Psoas muscle (tissue), 7 donors: ENCODE measurements at regions not wholly inside any gene's neighbourhood (a gene's known extent, or its start where the extent isn't known, plus 50 kb on each side); places are given as distances from the start of the nearest gene placed in this dataset.

Source experiments
- ATAC-seq, 4 donors: fragments of 200-7000 bp; cut with Tn5 transposase; one replicate each; pipeline ENCODE4 v1.9.1; 2020; ENCODE audit warnings: moderate library complexity in 3 of 4, mild to moderate bottlenecking in 2 of 4
- DNase-seq, 2 donors: peaks; one replicate each; pipeline ENCODE4 v3.0.0-alpha.2; 2020
- H3K27ac ChIP-seq: fragments of 200-600 bp; one replicate; pipeline ENCODE4 v1.8.0; 2022
- H3K27me3 ChIP-seq, 3 donors: fragments of 200-600 bp in 1 of 3; one replicate each; pipeline versions ENCODE4 v1.6.1 to v1.8.0; 2013 to 2022; ENCODE audit warnings: low read length in 2 of 3, mild to moderate bottlenecking in 2 of 3, moderate library complexity in 1 of 3; ENCODE audit not compliant: insufficient read depth in 3 of 3
- H3K36me3 ChIP-seq, 2 donors: fragments of 200-600 bp in 1 of 2; one replicate each; pipeline versions ENCODE4 v1.6.1 to v1.8.0; 2013 to 2022; ENCODE audit warnings: low read depth in 1 of 2, mild to moderate bottlenecking in 1 of 2, moderate library complexity in 1 of 2; ENCODE audit not compliant: insufficient read depth in 1 of 2
- H3K4me1 ChIP-seq: fragments of 200-600 bp; one replicate; pipeline ENCODE4 v1.8.0; 2022
- H3K4me3 ChIP-seq: fragments of 200-600 bp; one replicate; pipeline ENCODE4 v1.8.0; 2022; ENCODE audit warnings: mild to moderate bottlenecking
- H3K9me3 ChIP-seq: fragments of 200-600 bp; one replicate; pipeline ENCODE4 v1.8.0; 2022
- WGBS, 3 donors: extraction: QIAGEN DNeasy Blood & Tissue Kit; methylation state at CpG; one replicate each; pipeline versions ENCODE4 v1.1.6 to v1.1.7; 2013; 5-methylcytosine and 5-hydroxymethylcytosine counted together
- intact Hi-C, 2 donors: fragments of 100-400 bp; cut with DNase I; formaldehyde crosslinking; loops; one replicate each; pipeline versions ENCODE4 v1.11.0 to v1.14.2; 2022
- TF ChIP-seq, protein P1 (sequence below): fragments of 200-600 bp; IDR thresholded peaks from one replicate; pipeline ENCODE4 v1.8.0; 2022; ENCODE audit warnings: antibody characterized with exemption
- donor health status: healthy with polysubstance abuse.
- donor health status: DM: no; HTN: no; CAD: no; lungs with moderate emphysema.
- donor health status: Bipolar disorder and iron deficiency.
- donor health status: healthy.
- donor health status: DM: yes; HTN: yes; CAD: no.
- donor health status: DM: no; HTN: no; CAD: no.
- donor health status: DM: yes; HTN: yes; CAD: no.

DNA sequence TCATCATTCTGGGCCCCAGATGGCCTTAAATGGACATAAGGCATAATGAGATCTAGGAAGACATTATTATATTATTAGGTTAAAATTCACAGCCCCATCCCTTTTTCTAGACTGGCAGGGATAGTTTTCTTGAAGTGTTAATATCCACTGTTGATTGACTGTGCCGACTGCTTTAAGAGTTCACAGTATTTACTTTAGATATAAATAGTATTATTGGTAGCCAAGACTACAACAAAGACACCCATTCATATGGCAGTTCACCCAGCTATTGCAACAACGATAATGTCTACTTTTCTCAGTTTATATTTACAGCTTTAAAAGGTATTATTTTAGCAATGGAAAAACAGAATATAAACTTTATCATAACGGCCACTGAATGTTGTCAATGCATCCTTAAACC lies 922.2 kb upstream of the POU3F4 start:
- no peak overlapping the region for H3K27ac ChIP-seq
- H3K9me3 ChIP-seq = no peaks in the 10 kb centered on the region
- H3K4me3 ChIP-seq = no peak overlapping the region
- no peaks in the 10 kb centered on the region for H3K36me3 ChIP-seq
- TF ChIP-seq, protein P1, sequence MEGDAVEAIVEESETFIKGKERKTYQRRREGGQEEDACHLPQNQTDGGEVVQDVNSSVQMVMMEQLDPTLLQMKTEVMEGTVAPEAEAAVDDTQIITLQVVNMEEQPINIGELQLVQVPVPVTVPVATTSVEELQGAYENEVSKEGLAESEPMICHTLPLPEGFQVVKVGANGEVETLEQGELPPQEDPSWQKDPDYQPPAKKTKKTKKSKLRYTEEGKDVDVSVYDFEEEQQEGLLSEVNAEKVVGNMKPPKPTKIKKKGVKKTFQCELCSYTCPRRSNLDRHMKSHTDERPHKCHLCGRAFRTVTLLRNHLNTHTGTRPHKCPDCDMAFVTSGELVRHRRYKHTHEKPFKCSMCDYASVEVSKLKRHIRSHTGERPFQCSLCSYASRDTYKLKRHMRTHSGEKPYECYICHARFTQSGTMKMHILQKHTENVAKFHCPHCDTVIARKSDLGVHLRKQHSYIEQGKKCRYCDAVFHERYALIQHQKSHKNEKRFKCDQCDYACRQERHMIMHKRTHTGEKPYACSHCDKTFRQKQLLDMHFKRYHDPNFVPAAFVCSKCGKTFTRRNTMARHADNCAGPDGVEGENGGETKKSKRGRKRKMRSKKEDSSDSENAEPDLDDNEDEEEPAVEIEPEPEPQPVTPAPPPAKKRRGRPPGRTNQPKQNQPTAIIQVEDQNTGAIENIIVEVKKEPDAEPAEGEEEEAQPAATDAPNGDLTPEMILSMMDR = no peak
- intact Hi-C loops = no loop called here
- H3K27me3 ChIP-seq = no peaks in the 10 kb centered on the region
- 45 to 67% (median 46%) methylated on average over 3 of the region's 3 CpGs for WGBS, 3 donors
- no peaks in the 10 kb centered on the region for H3K4me1 ChIP-seq
- DNase-seq (no peak), ATAC-seq (no peak)

GRCh38 chrX:82589410-82589809 lies 918.7 kb upstream of the POU3F4 start:
- no peak for ATAC-seq
- no peaks in the 10 kb centered on the region for H3K36me3 ChIP-seq
- no peaks in the 10 kb centered on the region for H3K4me1 ChIP-seq
- peaks cover 0 to 4% (median 0%) of the 10 kb centered on the region in 3 donors for H3K27me3 ChIP-seq
- intact Hi-C loops = no loop called here
- TF ChIP-seq, protein P1 = no peak
- DNase-seq = no peak
- H3K4me3 ChIP-seq = no peak overlapping the region
- WGBS, 3 donors = 36 to 47% (median 43%) methylated on average over 5 of the region's 5 CpGs
- H3K27ac ChIP-seq = no peak overlapping the region
- H3K9me3 ChIP-seq = no peaks in the 10 kb centered on the region

DNA sequence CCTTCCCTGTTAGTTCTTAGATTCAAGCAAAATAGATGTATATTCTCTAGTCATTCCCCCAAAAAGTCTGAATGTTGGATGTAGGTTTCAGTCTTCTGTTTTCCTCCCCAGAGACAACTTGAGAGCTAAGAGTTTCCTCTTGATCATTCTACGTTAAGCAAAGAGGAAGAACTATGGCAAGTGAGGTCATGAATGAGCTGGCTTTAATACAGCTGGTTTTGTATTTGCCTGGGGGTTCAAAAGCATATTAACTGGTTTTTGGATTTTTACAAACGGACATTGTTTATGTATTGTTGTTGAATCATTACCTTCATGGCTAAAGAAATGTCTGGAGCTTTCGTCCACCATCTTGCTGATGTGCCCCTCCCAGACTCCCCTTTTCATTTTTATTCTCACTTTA lies 916.7 kb upstream of the POU3F4 start:
- TF ChIP-seq, protein P1 = no peak
- Histone ChIP-seq H3K4me3 (no peak overlapping the region), H3K4me1 (no peaks in the 10 kb centered on the region), H3K27ac (no peak overlapping the region), H3K9me3 (no peaks in the 10 kb centered on the region), H3K36me3 (no peaks in the 10 kb centered on the region), H3K27me3 (peaks cover 0 to 4% (median 0%) of the 10 kb centered on the region in 3 donors)
- DNase-seq (no peak), ATAC-seq (no peak)
- 35 to 56% (median 53%) methylated on average over 3 of the region's 3 CpGs for WGBS, 3 donors
- intact Hi-C loops = no loop called here

GRCh38 chrX:82626978-82627377 lies 881.1 kb upstream of the POU3F4 start:
- intact Hi-C loops = no loop called here
- DNase-seq (no peak), ATAC-seq (no peak)
- H3K36me3 ChIP-seq = no peaks in the 10 kb centered on the region
- H3K27ac ChIP-seq = no peak overlapping the region
- TF ChIP-seq, protein P1 = no peak
- H3K4me3 ChIP-seq = no peak overlapping the region
- peaks cover 18% of the 10 kb centered on the region for H3K9me3 ChIP-seq
- H3K27me3 ChIP-seq = no peaks in the 10 kb centered on the region
- 4 to 29% (median 13%) methylated on average over 1 of the region's 1 CpG for WGBS, 3 donors
- no peaks in the 10 kb centered on the region for H3K4me1 ChIP-seq

GRCh38 chrX:82627568-82627967 lies 880.5 kb upstream of the POU3F4 start:
- 60 to 79% (median 61%) methylated on average over 4 of the region's 4 CpGs for WGBS, 3 donors
- DNase-seq (no peak), ATAC-seq (no peak)
- H3K27ac ChIP-seq = no peak overlapping the region
- intact Hi-C loops = no loop called here
- no peaks in the 10 kb centered on the region for H3K4me1 ChIP-seq
- no peaks in the 10 kb centered on the region for H3K27me3 ChIP-seq
- H3K4me3 ChIP-seq = no peak overlapping the region
- no peaks in the 10 kb centered on the region for H3K36me3 ChIP-seq
- peaks cover 18% of the 10 kb centered on the region for H3K9me3 ChIP-seq
- TF ChIP-seq, protein P1 = no peak
